Spleen (tissue), 11 donors: ENCODE measurements at regions not wholly inside any gene's neighbourhood (a gene's known extent, or its start where the extent isn't known, plus 50 kb on each side); places are given as distances from the start of the nearest gene placed in this dataset.

Experiments
- DNase-seq: peaks from one replicate; pipeline ENCODE4 v3.0.0-alpha.2; 2020
- H3K27ac ChIP-seq, 8 donors: fragments of 200-600 bp; sonication (generic) in 7 of 8; 1 replicate in 4 of 8; 2 replicates in 4 of 8; pipeline versions ENCODE4 v1.5.0 to v1.8.0; 2016 to 2021; ENCODE audit warnings: inconsistent platforms in 4 of 8, mild to moderate bottlenecking in 4 of 8, moderate library complexity in 1 of 8
- H3K27me3 ChIP-seq, 7 donors: fragments of 200-600 bp; sonication (generic) in 6 of 7; replicated peaks in 1 of 7; 1 replicate in 4 of 7; 2 replicates in 3 of 7; pipeline versions ENCODE4 v1.5.0 to v1.8.0; 2016 to 2021; ENCODE audit warnings: inconsistent platforms in 3 of 7, mild to moderate bottlenecking in 1 of 7
- H3K36me3 ChIP-seq, 6 donors: fragments of 200-600 bp; sonication (generic) in 5 of 6; 1 replicate in 4 of 6; 2 replicates in 2 of 6; pipeline versions ENCODE4 v1.5.0 to v1.8.0; 2016 to 2021; ENCODE audit warnings: inconsistent platforms in 2 of 6
- H3K4me1 ChIP-seq, 6 donors: fragments of 200-600 bp; sonication (generic) in 5 of 6; 1 replicate in 3 of 6; 2 replicates in 3 of 6; pipeline versions ENCODE4 v1.5.0 to v1.8.0; 2016 to 2021; ENCODE audit warnings: inconsistent platforms in 3 of 6
- H3K4me3 ChIP-seq, 8 donors: fragments of 200-600 bp; sonication (generic) in 7 of 8; 1 replicate in 4 of 8; 2 replicates in 4 of 8; pipeline versions ENCODE4 v1.5.0 to v1.8.0; 2016 to 2021; ENCODE audit warnings: inconsistent platforms in 4 of 8, mild to moderate bottlenecking in 4 of 8, moderate library complexity in 2 of 8
- H3K9me3 ChIP-seq, 8 donors: fragments of 200-600 bp; sonication (generic) in 7 of 8; 1 replicate in 4 of 8; 2 replicates in 4 of 8; pipeline versions ENCODE4 v1.5.0 to v1.8.0; 2016 to 2021; ENCODE audit warnings: inconsistent platforms in 4 of 8
- CTCF ChIP-seq, 11 experiments: fragments of 200-600 bp in 7 of 11; fragments of 450-650 bp in 4 of 11; sonication (generic) in 4 of 11; IDR thresholded peaks in 8 of 11; conservative IDR thresholded peaks in 3 of 11; 1 replicate in 7 of 11; 2 replicates in 4 of 11; pipeline versions ENCODE4 v1.4.0 to v1.8.0; 2016 to 2021; ENCODE audit warnings: antibody characterized with exemption in 11 of 11, inconsistent platforms in 4 of 11, mild to moderate bottlenecking in 1 of 11
- POLR2A ChIP-seq, 3 donors: fragments of 450-650 bp; IDR thresholded peaks; one replicate each; pipeline ENCODE4 v1.5.1; 2017; ENCODE audit warnings: antibody characterized with exemption in 3 of 3, mild to moderate bottlenecking in 1 of 3
- POLR2AphosphoS5 ChIP-seq, 3 donors: sonication (generic); formaldehyde crosslinking; IDR thresholded peaks; one replicate each; pipeline ENCODE4 v1.5.1; 2017; ENCODE audit warnings: antibody characterized with exemption in 3 of 3
- WGBS, 5 donors: extraction: QIAGEN DNeasy Blood & Tissue Kit in 3 of 5; methylation state at CpG; one replicate each; pipeline versions ENCODE4 v1.1.5 to v1.1.7; 2013 to 2018; 5-methylcytosine and 5-hydroxymethylcytosine counted together
- intact Hi-C: fragments of 100-400 bp; cut with DNase I; formaldehyde crosslinking; loops from one replicate; pipeline ENCODE4 v1.15.0; 2023; ENCODE audit warnings: low total_unique reads
- donor health status: healthy with polysubstance abuse.
- donor health status: DM: no; HTN: no; CAD: no; lungs with moderate emphysema.
- donor health status: DM: no; HTN: no; CAD: no.
- donor health status: Bipolar disorder and iron deficiency.
- donor health status: healthy.
- donor health status: DM: no; HTN: no; CAD: no.
- donor health status: DM: yes; HTN: yes; CAD: no.

DNA sequence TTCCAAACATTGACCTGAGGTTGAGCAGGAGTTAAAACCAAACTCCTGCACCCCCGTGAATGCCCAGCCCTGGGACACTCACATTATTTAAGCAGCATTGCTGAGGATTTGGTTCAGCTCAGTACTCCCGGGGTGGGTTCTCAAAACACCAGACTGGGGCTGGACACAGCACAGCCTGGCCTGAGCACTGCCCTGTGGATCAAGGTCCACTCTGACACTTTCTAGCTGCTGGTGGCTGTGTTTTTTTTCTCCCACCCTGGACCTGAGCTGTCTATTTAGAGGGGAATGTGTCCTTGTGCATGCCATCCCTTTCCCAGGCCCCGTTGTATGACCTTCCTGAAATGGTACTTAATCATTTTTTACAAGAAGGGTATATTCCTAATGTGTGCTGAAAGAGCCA lies 94.7 kb upstream of the GJB6 start:
- no peak overlapping the region for H3K27ac ChIP-seq
- intact Hi-C loops = no loop called here
- H3K9me3 ChIP-seq = peaks cover 0 to 37% (median 16%) of the 10 kb centered on the region in 8 donors
- no peak for DNase-seq
- WGBS, 5 donors = 69 to 84% (median 81%) methylated on average over 3 of the region's 3 CpGs
- H3K4me1 ChIP-seq = no peaks in the 10 kb centered on the region
- H3K4me3 ChIP-seq = no peak overlapping the region
- H3K36me3 ChIP-seq = no peaks in the 10 kb centered on the region
- peaks cover 0 to 11% (median 0%) of the 10 kb centered on the region in 7 donors for H3K27me3 ChIP-seq
- TF ChIP-seq CTCF (IDR thresholded peaks at IDR 0.05 in 8 of 11, conservative IDR thresholded peaks at IDR 0.05 in 3 of 11) = no peak
- no peak for TF ChIP-seq POLR2AphosphoS5 (IDR thresholded peaks at IDR 0.05)
- no peak for TF ChIP-seq POLR2A (IDR thresholded peaks at IDR 0.05)

- Histone ChIP-seq H3K4me1 (no peaks in the 10 kb centered on the region), H3K27me3 (peaks cover 0 to 16% (median 0%) of the 10 kb centered on the region in 7 donors), H3K36me3 (no peaks in the 10 kb centered on the region), H3K9me3 (peaks cover 0 to 37% (median 16%) of the 10 kb centered on the region in 8 donors), H3K27ac (no peak overlapping the region), H3K4me3 (no peak overlapping the region)
- DNase-seq = no peak
- intact Hi-C loops = no loop called here
- TF ChIP-seq POLR2AphosphoS5 (IDR thresholded peaks at IDR 0.05) = no peak
- no peak for TF ChIP-seq POLR2A (IDR thresholded peaks at IDR 0.05)
- TF ChIP-seq CTCF (IDR thresholded peaks at IDR 0.05 in 8 of 11, conservative IDR thresholded peaks at IDR 0.05 in 3 of 11) = no peak
- 72 to 92% (median 81%) methylated on average over 6 to 7 of the region's 7 CpGs for WGBS, 5 donors
Measured at GRCh38 chr13:20326276-20326675, 94.2 kb upstream of the GJB6 start.

DNA sequence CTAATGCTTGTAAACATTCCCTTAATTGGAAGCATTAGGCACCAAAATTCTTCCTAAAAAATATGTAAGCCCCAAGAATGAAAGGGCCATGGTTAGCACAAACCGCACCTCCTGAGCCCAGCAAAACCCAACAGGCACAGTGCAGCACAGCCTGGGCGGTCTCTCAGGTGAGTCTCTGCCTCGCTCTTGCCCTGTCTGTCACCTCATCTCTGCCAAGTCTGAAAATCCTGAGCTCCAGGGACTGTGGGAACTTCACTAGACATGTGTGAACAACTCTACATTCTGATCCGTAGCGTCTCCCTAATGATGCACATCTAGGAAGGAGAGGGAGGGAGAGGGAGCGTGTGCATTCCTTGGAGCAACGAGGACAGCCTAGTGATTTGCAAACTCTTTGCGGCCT lies 88.8 kb upstream of the GJB6 start:
- intact Hi-C loops = no loop called here
- TF ChIP-seq CTCF (IDR thresholded peaks at IDR 0.05 in 8 of 11, conservative IDR thresholded peaks at IDR 0.05 in 3 of 11) (no peak), POLR2A (IDR thresholded peaks at IDR 0.05) (no peak), POLR2AphosphoS5 (IDR thresholded peaks at IDR 0.05) (no peak)
- 71 to 86% (median 81%) methylated on average over 8 of the region's 8 CpGs for WGBS, 5 donors

DNA sequence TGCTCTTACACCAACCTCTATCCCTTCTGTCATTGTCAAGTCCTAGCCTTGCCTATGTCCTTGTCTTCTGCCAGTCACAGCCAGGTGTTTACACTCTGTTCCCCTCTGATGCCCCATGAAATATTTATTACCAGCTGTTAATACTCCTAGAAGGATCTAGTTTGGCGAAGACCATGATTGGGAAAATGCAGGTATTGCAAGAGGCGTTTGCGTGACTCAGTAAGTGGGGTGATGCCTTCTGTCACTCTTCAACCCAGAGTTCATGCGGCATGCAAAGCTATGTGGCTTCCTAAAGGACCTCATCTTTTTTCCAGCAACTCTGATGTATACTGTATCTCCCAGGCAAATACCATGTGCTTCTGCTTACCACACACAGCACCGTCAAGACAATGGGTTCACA lies 81.8 kb upstream of the GJB6 start:
- no peak for DNase-seq
- Histone ChIP-seq H3K4me3 (no peak overlapping the region), H3K36me3 (no peaks in the 10 kb centered on the region), H3K4me1 (no peaks in the 10 kb centered on the region), H3K27ac (no peak overlapping the region), H3K9me3 (peaks cover 0 to 5% (median 0%) of the 10 kb centered on the region in 8 donors), H3K27me3 (peaks cover 0 to 3% (median 0%) of the 10 kb centered on the region in 7 donors)
- WGBS, 5 donors = 89 to 95% (median 91%) methylated on average over 5 of the region's 5 CpGs
- intact Hi-C loops = no loop called here
- no peak for TF ChIP-seq POLR2A (IDR thresholded peaks at IDR 0.05)
- TF ChIP-seq CTCF (IDR thresholded peaks at IDR 0.05 in 8 of 11, conservative IDR thresholded peaks at IDR 0.05 in 3 of 11) = no peak
- no peak for TF ChIP-seq POLR2AphosphoS5 (IDR thresholded peaks at IDR 0.05)

More for the DNA sequence above, 88.8 kb upstream of the GJB6 start:
- no peaks in the 10 kb centered on the region for H3K36me3 ChIP-seq
- peaks cover 0 to 19% (median 11%) of the 10 kb centered on the region in 8 donors for H3K9me3 ChIP-seq
- H3K27me3 ChIP-seq = peaks cover 0 to 17% (median 0%) of the 10 kb centered on the region in 7 donors
- DNase-seq = no peak
- no peak overlapping the region for H3K4me3 ChIP-seq
- H3K27ac ChIP-seq = no peak overlapping the region
- H3K4me1 ChIP-seq = no peaks in the 10 kb centered on the region
